SK-N-SH treated with all-trans-retinoic acid at 6 μM for 48 hours (cell line): ENCODE measurements at regions not wholly inside any gene's neighbourhood (a gene's known extent, or its start where the extent isn't known, plus 50 kb on each side); places are given as distances from the start of the nearest gene placed in this dataset.

Experiments
- ATAC-seq: fragments of 200-7000 bp; cut with Tn5 transposase; 3 replicates; pipeline ENCODE4 v1.9.1; 2020; ENCODE audit warnings: mild to moderate bottlenecking, moderate library complexity
- ARNTL ChIP-seq: fragments of 450-650 bp; formaldehyde crosslinking; IDR thresholded peaks from 2 replicates; pipeline ENCODE4 v1.5.0; 2020; ENCODE audit warnings: low read depth, mild to moderate bottlenecking, moderate library complexity, borderline replicate concordance
- BACH2 ChIP-seq: fragments of 250-450 bp; sonication (Bioruptor Pico); IDR thresholded peaks from 2 replicates; pipeline ENCODE4 v1.9.0; 2021; ENCODE audit warnings: mild to moderate bottlenecking, borderline replicate concordance
- CSDC2 ChIP-seq: fragments of 250-450 bp; sonication (Bioruptor Pico); IDR thresholded peaks from 2 replicates; pipeline ENCODE4 v1.5.0; 2020; ENCODE audit warnings: mild to moderate bottlenecking, moderate library complexity
- ESRRG ChIP-seq: fragments of 250-450 bp; sonication (Bioruptor Pico); IDR thresholded peaks from 2 replicates; pipeline ENCODE4 v1.6.1; 2021; ENCODE audit warnings: mild to moderate bottlenecking
- GLIS3 ChIP-seq: fragments of 250-450 bp; sonication (Bioruptor Pico); IDR thresholded peaks from 2 replicates; pipeline ENCODE4 v1.5.0; 2020; ENCODE audit warnings: mild to moderate bottlenecking, moderate library complexity
- ISL1 ChIP-seq: fragments of 250-450 bp; sonication (Bioruptor Pico); IDR thresholded peaks from 2 replicates; pipeline ENCODE4 v2.1.2; 2022; ENCODE audit warnings: mild to moderate bottlenecking, moderate library complexity
- OSR1 ChIP-seq: fragments of 250-450 bp; sonication (Bioruptor Pico); IDR thresholded peaks from 2 replicates; pipeline ENCODE4 v1.8.0; 2022; ENCODE audit warnings: moderate library complexity, mild to moderate bottlenecking, inconsistent platforms
- PPARA ChIP-seq: fragments of 250-450 bp; sonication (Bioruptor Pico); IDR thresholded peaks from 2 replicates; pipeline ENCODE4 v1.5.0; 2020; ENCODE audit warnings: mild to moderate bottlenecking, borderline replicate concordance
- RARB ChIP-seq: fragments of 250-450 bp; sonication (Bioruptor Pico); IDR thresholded peaks from 2 replicates; pipeline ENCODE4 v1.8.0; 2021; ENCODE audit warnings: mild to moderate bottlenecking, moderate library complexity
- SNAI2 ChIP-seq: fragments of 250-450 bp; sonication (Bioruptor Pico); IDR thresholded peaks from 2 replicates; pipeline ENCODE4 v1.5.0; 2020; ENCODE audit warnings: mild to moderate bottlenecking, moderate library complexity
- TCF4 ChIP-seq: fragments of 250-450 bp; sonication (Bioruptor Pico); IDR thresholded peaks from 2 replicates; pipeline ENCODE4 v1.8.0; 2021; ENCODE audit warnings: mild to moderate bottlenecking, moderate library complexity, borderline replicate concordance
- TOX ChIP-seq: fragments of 250-450 bp; sonication (Bioruptor Pico); IDR thresholded peaks from 2 replicates; pipeline ENCODE4 v1.8.0; 2021; ENCODE audit warnings: mild to moderate bottlenecking, moderate library complexity, borderline replicate concordance
- ZC3H10 ChIP-seq: fragments of 250-450 bp; sonication (Bioruptor Pico); IDR thresholded peaks from 2 replicates; pipeline ENCODE4 v1.5.1; 2021; ENCODE audit warnings: mild to moderate bottlenecking, moderate library complexity
- ZFP3 ChIP-seq: fragments of 250-450 bp; sonication (Bioruptor Pico); IDR thresholded peaks from 2 replicates; pipeline ENCODE4 v1.5.0; 2020; ENCODE audit warnings: mild to moderate bottlenecking, moderate library complexity
- ZFP30 ChIP-seq: fragments of 450-650 bp; formaldehyde crosslinking; IDR thresholded peaks from 2 replicates; pipeline ENCODE4 v1.5.0; 2022; ENCODE audit warnings: mild to moderate bottlenecking, moderate library complexity
- ZNF565 ChIP-seq: fragments of 450-650 bp; formaldehyde crosslinking; conservative IDR thresholded peaks from 2 replicates; pipeline ENCODE4 v1.5.0; 2020; ENCODE audit warnings: low read depth, mild to moderate bottlenecking, moderate library complexity
- ZNF70 ChIP-seq: fragments of 450-650 bp; formaldehyde crosslinking; IDR thresholded peaks from 2 replicates; pipeline ENCODE4 v1.5.0; 2020; ENCODE audit warnings: mild to moderate bottlenecking, moderate library complexity
- ZNF8 ChIP-seq: fragments of 450-650 bp; formaldehyde crosslinking; IDR thresholded peaks from 2 replicates; pipeline ENCODE4 v1.5.0; 2020; ENCODE audit warnings: mild to moderate bottlenecking, moderate library complexity
- TF ChIP-seq, protein P1 (sequence below): fragments of 250-450 bp; sonication (Bioruptor Pico); IDR thresholded peaks from 2 replicates; pipeline ENCODE4 v1.8.0; 2020; ENCODE audit warnings: mild to moderate bottlenecking, moderate library complexity, borderline replicate concordance
- TF ChIP-seq, protein P2 (sequence below): fragments of 250-450 bp; sonication (Bioruptor Pico); IDR thresholded peaks from 2 replicates; pipeline ENCODE4 v1.5.0; 2020; ENCODE audit warnings: mild to moderate bottlenecking, moderate library complexity
- TF ChIP-seq, protein P3 (sequence below): fragments of 250-450 bp; sonication (Bioruptor Pico); IDR thresholded peaks from 2 replicates; pipeline ENCODE4 v1.5.1; 2021; ENCODE audit warnings: mild to moderate bottlenecking, moderate library complexity
- TF ChIP-seq, protein P4 (sequence below): fragments of 250-450 bp; sonication (Bioruptor Pico); IDR thresholded peaks from 2 replicates; pipeline ENCODE4 v1.5.1; 2020; ENCODE audit warnings: low read depth, mild to moderate bottlenecking, moderate library complexity

DNA sequence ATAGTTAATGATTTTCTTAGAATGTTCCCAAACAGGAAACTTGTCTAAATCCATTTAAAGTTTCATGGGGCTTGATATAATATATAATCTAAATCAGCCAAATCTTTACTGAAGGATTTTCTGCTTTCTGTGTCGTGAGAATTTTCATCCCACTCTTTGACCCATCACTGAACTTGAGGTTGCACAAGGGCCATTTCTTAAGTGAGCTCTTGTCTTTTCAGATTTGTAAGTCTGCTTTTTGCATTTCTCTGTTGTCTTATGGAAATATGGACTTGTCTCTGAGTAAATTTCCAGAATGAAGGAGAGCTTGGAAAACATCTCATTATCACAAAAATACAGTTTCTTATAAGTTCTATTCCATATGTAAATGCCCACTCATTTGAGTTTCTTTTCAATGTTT is 149.2 kb upstream of the ARRDC3 start:
- TF ChIP-seq ARNTL (CRISPR knock-in tag) (no peak), RARB (CRISPR knock-in tag) (no peak), ZNF565 (CRISPR knock-in tag) (no peak), ESRRG (CRISPR knock-in tag) (no peak), TOX (CRISPR knock-in tag) (no peak), ZFP30 (no peak), TCF4 (CRISPR knock-in tag) (no peak)
- no peak for ATAC-seq

DNA sequence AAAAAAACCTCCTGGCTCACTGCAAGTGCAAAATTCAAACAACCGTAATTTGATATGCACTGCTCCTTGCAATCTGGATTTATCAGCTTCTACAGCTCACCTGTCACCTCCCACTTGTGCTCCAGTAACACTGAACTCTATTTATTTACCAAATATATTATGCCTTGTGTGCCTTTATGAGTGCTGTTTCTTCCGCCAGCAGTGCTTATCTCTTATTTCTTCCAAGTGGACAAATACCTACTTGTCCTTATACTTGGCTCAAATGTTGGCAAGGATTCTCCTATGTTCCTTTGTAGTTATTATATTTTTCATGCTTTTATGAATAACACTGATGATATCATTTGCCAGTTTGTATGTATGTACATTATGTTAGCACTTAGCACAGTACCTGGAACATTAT is 145.7 kb upstream of the ARRDC3 start:
- ATAC-seq = no peak
- no peak for TF ChIP-seq ESRRG (CRISPR knock-in tag)
- TF ChIP-seq, protein P1, sequence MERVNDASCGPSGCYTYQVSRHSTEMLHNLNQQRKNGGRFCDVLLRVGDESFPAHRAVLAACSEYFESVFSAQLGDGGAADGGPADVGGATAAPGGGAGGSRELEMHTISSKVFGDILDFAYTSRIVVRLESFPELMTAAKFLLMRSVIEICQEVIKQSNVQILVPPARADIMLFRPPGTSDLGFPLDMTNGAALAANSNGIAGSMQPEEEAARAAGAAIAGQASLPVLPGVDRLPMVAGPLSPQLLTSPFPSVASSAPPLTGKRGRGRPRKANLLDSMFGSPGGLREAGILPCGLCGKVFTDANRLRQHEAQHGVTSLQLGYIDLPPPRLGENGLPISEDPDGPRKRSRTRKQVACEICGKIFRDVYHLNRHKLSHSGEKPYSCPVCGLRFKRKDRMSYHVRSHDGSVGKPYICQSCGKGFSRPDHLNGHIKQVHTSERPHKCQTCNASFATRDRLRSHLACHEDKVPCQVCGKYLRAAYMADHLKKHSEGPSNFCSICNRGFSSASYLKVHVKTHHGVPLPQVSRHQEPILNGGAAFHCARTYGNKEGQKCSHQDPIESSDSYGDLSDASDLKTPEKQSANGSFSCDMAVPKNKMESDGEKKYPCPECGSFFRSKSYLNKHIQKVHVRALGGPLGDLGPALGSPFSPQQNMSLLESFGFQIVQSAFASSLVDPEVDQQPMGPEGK (CRISPR knock-in tag) = no peak
- no peak for TF ChIP-seq ZC3H10
- no peak for TF ChIP-seq ARNTL (CRISPR knock-in tag)
- TF ChIP-seq BACH2 (CRISPR knock-in tag) = no peak
- no peak for TF ChIP-seq ZNF8 (CRISPR knock-in tag)
- no peak for TF ChIP-seq ZNF565 (CRISPR knock-in tag)
- TF ChIP-seq, protein P2, sequence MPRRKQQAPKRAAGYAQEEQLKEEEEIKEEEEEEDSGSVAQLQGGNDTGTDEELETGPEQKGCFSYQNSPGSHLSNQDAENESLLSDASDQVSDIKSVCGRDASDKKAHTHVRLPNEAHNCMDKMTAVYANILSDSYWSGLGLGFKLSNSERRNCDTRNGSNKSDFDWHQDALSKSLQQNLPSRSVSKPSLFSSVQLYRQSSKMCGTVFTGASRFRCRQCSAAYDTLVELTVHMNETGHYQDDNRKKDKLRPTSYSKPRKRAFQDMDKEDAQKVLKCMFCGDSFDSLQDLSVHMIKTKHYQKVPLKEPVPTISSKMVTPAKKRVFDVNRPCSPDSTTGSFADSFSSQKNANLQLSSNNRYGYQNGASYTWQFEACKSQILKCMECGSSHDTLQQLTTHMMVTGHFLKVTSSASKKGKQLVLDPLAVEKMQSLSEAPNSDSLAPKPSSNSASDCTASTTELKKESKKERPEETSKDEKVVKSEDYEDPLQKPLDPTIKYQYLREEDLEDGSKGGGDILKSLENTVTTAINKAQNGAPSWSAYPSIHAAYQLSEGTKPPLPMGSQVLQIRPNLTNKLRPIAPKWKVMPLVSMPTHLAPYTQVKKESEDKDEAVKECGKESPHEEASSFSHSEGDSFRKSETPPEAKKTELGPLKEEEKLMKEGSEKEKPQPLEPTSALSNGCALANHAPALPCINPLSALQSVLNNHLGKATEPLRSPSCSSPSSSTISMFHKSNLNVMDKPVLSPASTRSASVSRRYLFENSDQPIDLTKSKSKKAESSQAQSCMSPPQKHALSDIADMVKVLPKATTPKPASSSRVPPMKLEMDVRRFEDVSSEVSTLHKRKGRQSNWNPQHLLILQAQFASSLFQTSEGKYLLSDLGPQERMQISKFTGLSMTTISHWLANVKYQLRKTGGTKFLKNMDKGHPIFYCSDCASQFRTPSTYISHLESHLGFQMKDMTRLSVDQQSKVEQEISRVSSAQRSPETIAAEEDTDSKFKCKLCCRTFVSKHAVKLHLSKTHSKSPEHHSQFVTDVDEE (CRISPR knock-in tag) = no peak
- TF ChIP-seq OSR1 (CRISPR knock-in tag) = no peak
- TF ChIP-seq SNAI2 (CRISPR knock-in tag) = no peak
- no peak for TF ChIP-seq TOX (CRISPR knock-in tag)
- no peak for TF ChIP-seq ZFP30
- TF ChIP-seq, protein P3, sequence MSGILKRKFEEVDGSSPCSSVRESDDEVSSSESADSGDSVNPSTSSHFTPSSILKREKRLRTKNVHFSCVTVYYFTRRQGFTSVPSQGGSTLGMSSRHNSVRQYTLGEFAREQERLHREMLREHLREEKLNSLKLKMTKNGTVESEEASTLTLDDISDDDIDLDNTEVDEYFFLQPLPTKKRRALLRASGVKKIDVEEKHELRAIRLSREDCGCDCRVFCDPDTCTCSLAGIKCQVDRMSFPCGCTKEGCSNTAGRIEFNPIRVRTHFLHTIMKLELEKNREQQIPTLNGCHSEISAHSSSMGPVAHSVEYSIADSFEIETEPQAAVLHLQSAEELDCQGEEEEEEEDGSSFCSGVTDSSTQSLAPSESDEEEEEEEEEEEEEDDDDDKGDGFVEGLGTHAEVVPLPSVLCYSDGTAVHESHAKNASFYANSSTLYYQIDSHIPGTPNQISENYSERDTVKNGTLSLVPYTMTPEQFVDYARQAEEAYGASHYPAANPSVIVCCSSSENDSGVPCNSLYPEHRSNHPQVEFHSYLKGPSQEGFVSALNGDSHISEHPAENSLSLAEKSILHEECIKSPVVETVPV (CRISPR knock-in tag) = no peak
- no peak for TF ChIP-seq ZNF70
- TF ChIP-seq, protein P4, sequence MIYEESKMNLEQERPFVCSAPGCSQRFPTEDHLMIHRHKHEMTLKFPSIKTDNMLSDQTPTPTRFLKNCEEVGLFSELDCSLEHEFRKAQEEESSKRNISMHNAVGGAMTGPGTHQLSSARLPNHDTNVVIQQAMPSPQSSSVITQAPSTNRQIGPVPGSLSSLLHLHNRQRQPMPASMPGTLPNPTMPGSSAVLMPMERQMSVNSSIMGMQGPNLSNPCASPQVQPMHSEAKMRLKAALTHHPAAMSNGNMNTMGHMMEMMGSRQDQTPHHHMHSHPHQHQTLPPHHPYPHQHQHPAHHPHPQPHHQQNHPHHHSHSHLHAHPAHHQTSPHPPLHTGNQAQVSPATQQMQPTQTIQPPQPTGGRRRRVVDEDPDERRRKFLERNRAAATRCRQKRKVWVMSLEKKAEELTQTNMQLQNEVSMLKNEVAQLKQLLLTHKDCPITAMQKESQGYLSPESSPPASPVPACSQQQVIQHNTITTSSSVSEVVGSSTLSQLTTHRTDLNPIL (CRISPR knock-in tag) = no peak

DNA sequence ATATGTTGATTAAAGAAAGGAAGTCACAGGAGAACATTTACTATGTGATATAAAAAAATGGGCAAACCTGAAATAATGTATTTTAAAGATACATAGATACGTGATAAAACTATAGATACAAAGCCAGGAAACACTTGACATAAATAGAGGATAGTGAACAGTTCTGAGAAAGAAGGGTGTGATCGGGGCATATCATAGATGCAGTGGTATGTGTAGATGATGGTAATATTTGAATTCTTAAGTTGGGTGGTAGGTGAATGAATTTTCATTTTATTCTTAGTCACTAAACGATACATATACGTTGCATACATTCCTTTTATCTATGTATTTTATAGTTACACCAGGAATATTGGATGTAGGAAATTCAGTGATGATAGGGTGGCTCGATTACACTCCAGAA is 138.7 kb upstream of the ARRDC3 start:
- ATAC-seq = no peak
- TF ChIP-seq ZFP3 (CRISPR knock-in tag) (no peak), RARB (CRISPR knock-in tag) (no peak), SNAI2 (CRISPR knock-in tag) (no peak), ZC3H10 (no peak), ISL1 (CRISPR knock-in tag) (no peak), ARNTL (CRISPR knock-in tag) (no peak), CSDC2 (CRISPR knock-in tag) (no peak), ZNF565 (CRISPR knock-in tag) (no peak), GLIS3 (CRISPR knock-in tag) (no peak), OSR1 (CRISPR knock-in tag) (no peak), PPARA (CRISPR knock-in tag) (no peak)
- TF ChIP-seq, protein P1 (CRISPR knock-in tag) = no peak
- TF ChIP-seq, protein P2 (CRISPR knock-in tag) = no peak
- TF ChIP-seq, protein P3 (CRISPR knock-in tag) = no peak
- TF ChIP-seq, protein P4 (CRISPR knock-in tag) = no peak
